Right cardiac atrium (tissue), 5 donors: ENCODE measurements at regions not wholly inside any gene's neighbourhood (a gene's known extent, or its start where the extent isn't known, plus 50 kb on each side); places are given as distances from the start of the nearest gene placed in this dataset.

ENCODE experiments used
- ATAC-seq, 2 donors: fragments of 200-7000 bp; cut with Tn5 transposase; one replicate each; pipeline versions ENCODE4 v1.8.0 to v1.9.1; 2020; ENCODE audit warnings: moderate library complexity in 2 of 2, mild to moderate bottlenecking in 1 of 2
- DNase-seq, 3 donors: peaks; one replicate each; pipeline ENCODE4 v3.0.0-alpha.2; 2020
- H3K27ac ChIP-seq: one replicate; pipeline ENCODE4 v1.5.1; 2013; ENCODE audit warnings: mild to moderate bottlenecking, low read length, control low read depth, moderate library complexity
- H3K27me3 ChIP-seq: one replicate; pipeline ENCODE4 v1.6.1; 2013; ENCODE audit not compliant: control insufficient read depth, insufficient read depth
- H3K4me1 ChIP-seq: one replicate; pipeline ENCODE4 v1.6.1; 2013; ENCODE audit warnings: low read length; ENCODE audit not compliant: control insufficient read depth, insufficient read depth
- H3K4me3 ChIP-seq: one replicate; pipeline ENCODE4 v1.5.1; 2013; ENCODE audit warnings: low read length, control low read depth
- H3K9me3 ChIP-seq: one replicate; pipeline ENCODE4 v1.6.1; 2013; ENCODE audit warnings: low read length; ENCODE audit not compliant: control insufficient read depth
- WGBS: extraction: QIAGEN DNeasy Blood & Tissue Kit; methylation state at CpG from one replicate; pipeline ENCODE4 v1.1.7; 2013; 5-methylcytosine and 5-hydroxymethylcytosine counted together
- intact Hi-C, 4 donors: fragments of 100-400 bp; cut with DNase I; formaldehyde crosslinking; loops; one replicate each; pipeline versions ENCODE4 v1.11.0 to v1.14.0; 2022 to 2023
- donor health status: healthy with polysubstance abuse.
- donor health status: DM: no; HTN: yes; CAD: no.
- donor health status: DM: no; HTN: no; CAD: no.
- donor health status: DM: no; HTN: yes; CAD: no; lungs with severe emphysema.
- donor health status: DM: yes; HTN: yes; CAD: no.

- WGBS = 56% methylated on average over 2 of the region's 2 CpGs
Measured at GRCh38 chr17:13085578-13085977, 67.8 kb upstream of the ELAC2 start.

DNA sequence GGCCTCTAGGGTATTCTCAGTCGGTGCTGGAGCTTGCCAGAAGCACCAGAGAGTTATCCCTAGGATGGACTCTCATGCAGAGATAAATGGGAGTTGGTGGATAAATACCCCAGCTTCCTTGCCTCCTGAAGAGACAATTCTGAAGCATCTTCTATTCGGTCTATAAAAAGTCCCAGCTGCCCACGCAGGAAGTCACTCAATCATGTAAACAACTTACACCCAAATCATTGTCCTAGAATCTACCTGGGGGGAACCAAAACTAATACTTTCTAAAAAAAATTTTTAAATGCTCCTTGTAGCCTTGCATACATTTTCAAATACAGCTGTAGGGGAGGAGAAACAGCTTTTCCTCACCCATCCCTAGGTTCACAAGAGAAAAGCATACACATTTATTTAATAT is 66.6 kb upstream of the ELAC2 start:
- no peak for DNase-seq
- no peak overlapping the region for H3K4me3 ChIP-seq
- no peak overlapping the region for H3K27ac ChIP-seq
- H3K4me1 ChIP-seq = no peaks in the 10 kb centered on the region
- intact Hi-C loops = no loop called here
- 61% methylated on average over 3 of the region's 3 CpGs for WGBS
- H3K27me3 ChIP-seq = no peaks in the 10 kb centered on the region
- H3K9me3 ChIP-seq = no peaks in the 10 kb centered on the region
- ATAC-seq = no peak

More at GRCh38 chr17:13085578-13085977, 67.8 kb upstream of the ELAC2 start:
- intact Hi-C loops = no loop called here
- ATAC-seq (no peak), DNase-seq (no peak)
- Histone ChIP-seq H3K4me1 (no peaks in the 10 kb centered on the region), H3K9me3 (no peaks in the 10 kb centered on the region), H3K27ac (no peak overlapping the region), H3K4me3 (no peak overlapping the region), H3K27me3 (no peaks in the 10 kb centered on the region)

GRCh38 chr17:13078591-13079385 is 61.0 kb upstream of the ELAC2 start:
- ATAC-seq (no peak), DNase-seq (no peak)
- Histone ChIP-seq H3K27me3 (no peaks in the 10 kb centered on the region), H3K4me1 (no peaks in the 10 kb centered on the region), H3K27ac (no peak overlapping the region), H3K4me3 (no peak overlapping the region), H3K9me3 (no peaks in the 10 kb centered on the region)
- intact Hi-C loops = no loop called here
- 76% methylated on average over 12 of the region's 12 CpGs for WGBS

DNA sequence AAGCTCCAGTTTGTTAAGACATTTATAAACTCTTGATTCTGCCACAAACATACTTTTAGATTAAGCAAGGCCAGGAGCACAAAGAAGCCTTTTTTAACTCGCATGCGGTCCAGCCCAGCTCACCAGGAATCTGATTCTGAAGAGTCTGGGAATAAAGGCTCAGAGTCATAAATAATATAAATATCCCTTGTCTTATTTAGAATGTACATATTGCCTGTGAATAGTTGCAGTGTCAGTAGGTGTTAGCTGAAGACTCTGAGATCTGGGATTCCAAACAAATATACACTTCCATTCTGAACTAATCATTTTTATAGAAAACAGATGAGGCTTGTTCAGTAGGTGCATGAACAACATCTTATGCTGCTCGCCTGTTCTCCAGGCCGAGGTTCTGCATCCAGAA is 59.1 kb upstream of the ELAC2 start:
- Histone ChIP-seq H3K27ac (no peak overlapping the region), H3K4me3 (no peak overlapping the region), H3K4me1 (no peaks in the 10 kb centered on the region), H3K27me3 (no peaks in the 10 kb centered on the region), H3K9me3 (no peaks in the 10 kb centered on the region)
- ATAC-seq (no peak), DNase-seq (no peak)
- WGBS = 83% methylated on average over 4 of the region's 4 CpGs
- intact Hi-C loops = no loop called here

- 46% methylated on average over 2 of the region's 2 CpGs for WGBS
- Histone ChIP-seq H3K4me1 (no peaks in the 10 kb centered on the region), H3K9me3 (no peaks in the 10 kb centered on the region), H3K27me3 (no peaks in the 10 kb centered on the region), H3K4me3 (no peak overlapping the region), H3K27ac (no peak overlapping the region)
- DNase-seq (peak in 1 of 3 donors; percentile 15), ATAC-seq (peak; percentile 86 to 89)
- intact Hi-C loops = no loop called here
Measured at GRCh38 chr17:13074026-13074425, 56.2 kb upstream of the ELAC2 start.

DNA sequence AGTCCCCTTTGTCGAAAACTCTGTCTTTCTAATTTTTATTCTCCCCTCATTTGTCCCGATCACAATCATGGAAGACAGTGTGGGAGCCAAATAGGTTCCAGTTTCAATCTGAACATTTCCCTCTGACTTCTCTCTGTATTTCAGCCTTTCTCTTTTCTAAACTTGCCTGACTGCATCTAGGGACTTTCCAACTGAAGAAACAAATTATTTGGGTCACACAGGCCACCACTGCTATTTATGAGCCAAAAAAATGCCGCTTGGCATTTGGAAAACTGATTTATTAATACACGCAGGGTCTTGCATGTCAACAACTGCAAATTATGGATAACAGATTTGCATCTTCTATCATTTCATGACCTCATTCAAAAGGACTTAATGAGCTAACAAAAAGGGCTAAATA is 55.2 kb upstream of the ELAC2 start:
- 59% methylated on average over 4 of the region's 4 CpGs for WGBS
- H3K9me3 ChIP-seq = no peaks in the 10 kb centered on the region
- no peaks in the 10 kb centered on the region for H3K4me1 ChIP-seq
- no peak for DNase-seq
- H3K27ac ChIP-seq = no peak overlapping the region
- H3K27me3 ChIP-seq = no peaks in the 10 kb centered on the region
- no peak overlapping the region for H3K4me3 ChIP-seq
- intact Hi-C loops = no loop called here
- no peak for ATAC-seq

- intact Hi-C loops = no loop called here
- Histone ChIP-seq H3K9me3 (no peaks in the 10 kb centered on the region), H3K4me1 (no peaks in the 10 kb centered on the region), H3K27me3 (no peaks in the 10 kb centered on the region), H3K4me3 (no peak overlapping the region), H3K27ac (no peak overlapping the region)
- DNase-seq = no peak
- WGBS = 81% methylated on average over 2 of the region's 2 CpGs
- ATAC-seq = no peak
Measured at GRCh38 chr17:13070732-13071131, 52.9 kb upstream of the ELAC2 start.

- intact Hi-C loops = no loop called here
- Histone ChIP-seq H3K27me3 (no peaks in the 10 kb centered on the region), H3K27ac (no peak overlapping the region), H3K9me3 (no peaks in the 10 kb centered on the region), H3K4me1 (no peaks in the 10 kb centered on the region), H3K4me3 (no peak overlapping the region)
- WGBS = 69% methylated on average over 8 of the region's 8 CpGs
- no peak for ATAC-seq
- DNase-seq = no peak
Measured at GRCh38 chr17:13067629-13068303, 49.9 kb upstream of the ELAC2 start.
